ENCODE measurements at regions not wholly inside any gene's neighbourhood (a gene's known extent, or its start where the extent isn't known, plus 50 kb on each side); places are given as distances from the start of the nearest gene placed in this dataset.

GRCh38 chr7:4445777-4446176 lies 236.3 kb upstream of the FOXK1 start:
- no peak for TF ChIP-seq SNAI2 (CRISPR knock-in tag; IDR thresholded peaks at IDR 0.05)
- TF ChIP-seq ESRRG (CRISPR knock-in tag; IDR thresholded peaks at IDR 0.05): no peak
- TF ChIP-seq ZFP30 (CRISPR knock-in tag; IDR thresholded peaks at IDR 0.05): no peak
- TF ChIP-seq ZNF565 (CRISPR knock-in tag; conservative IDR thresholded peaks at IDR 0.05; ENCODE audit: low read depth): no peak
- no peak for TF ChIP-seq CREB5 (CRISPR knock-in tag; IDR thresholded peaks at IDR 0.05; ENCODE audit: low read depth)
- no peak for TF ChIP-seq ZNF8 (CRISPR knock-in tag; IDR thresholded peaks at IDR 0.05)
- no peak for TF ChIP-seq BACH2 (CRISPR knock-in tag; IDR thresholded peaks at IDR 0.05; ENCODE audit: borderline replicate concordance)
- no peak for TF ChIP-seq ZNF70 (CRISPR knock-in tag; IDR thresholded peaks at IDR 0.05)
- TF ChIP-seq CSRNP3 (CRISPR knock-in tag; IDR thresholded peaks at IDR 0.05): no peak
- no peak for TF ChIP-seq OSR1 (CRISPR knock-in tag; IDR thresholded peaks at IDR 0.05)
- TF ChIP-seq GLIS3 (CRISPR knock-in tag; IDR thresholded peaks at IDR 0.05): no peak
- TF ChIP-seq PPARA (CRISPR knock-in tag; IDR thresholded peaks at IDR 0.05; ENCODE audit: borderline replicate concordance): no peak
- TF ChIP-seq CSDC2 (CRISPR knock-in tag; IDR thresholded peaks at IDR 0.05): no peak
